ENCODE measurements at regions not wholly inside any gene's neighbourhood (a gene's known extent, or its start where the extent isn't known, plus 50 kb on each side); places are given as distances from the start of the nearest gene placed in this dataset.
A peak's percentile ranks its signal among the peaks of the same experiment; 100 is the strongest.

DNA sequence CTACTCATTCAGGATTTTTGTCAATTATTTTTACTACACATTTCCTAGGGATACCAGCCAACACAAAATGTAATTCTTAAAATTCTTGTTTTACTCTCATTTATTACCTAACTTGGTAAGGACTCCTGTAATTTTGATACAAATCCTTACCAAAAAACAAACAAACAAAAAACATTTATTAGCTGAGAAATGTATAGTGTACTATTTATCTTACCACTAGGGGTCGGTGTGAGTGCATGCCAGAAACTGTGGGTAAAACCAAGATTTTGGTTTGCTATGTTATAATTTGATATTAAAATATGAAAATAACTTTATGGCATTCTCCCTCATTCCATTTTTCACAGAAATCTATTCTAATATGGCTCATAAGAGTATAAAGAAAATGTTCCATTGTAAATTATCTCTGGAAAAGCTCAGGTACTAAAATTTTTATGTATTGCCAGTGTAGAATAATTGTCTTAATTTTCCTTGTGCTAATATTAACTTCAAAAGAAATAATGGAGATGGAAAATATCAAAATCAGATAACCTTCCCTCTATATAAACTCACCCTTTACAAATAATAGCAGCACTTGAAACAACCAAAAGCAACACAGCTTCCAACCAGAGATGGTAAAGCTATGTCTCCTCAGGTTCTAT is 290.8 kb upstream of the PCDH15 start:
- Mint-ChIP-seq H3K4me1 (no peaks in the 10 kb centered on the region), H3K4me3 (no peak overlapping the region), H3K27ac (ENCODE audit: unreplicated experiment) (no peak overlapping the region), H3K36me3 (ENCODE audit: low read depth) (no peaks in the 10 kb centered on the region), H3K9me3 (no peaks in the 10 kb centered on the region), H3K27me3 (ENCODE audit: low read depth) (no peaks in the 10 kb centered on the region)
- DNase-seq (ENCODE audit: low read depth, low spot score), result no peak
- TF ChIP-seq, protein P1, sequence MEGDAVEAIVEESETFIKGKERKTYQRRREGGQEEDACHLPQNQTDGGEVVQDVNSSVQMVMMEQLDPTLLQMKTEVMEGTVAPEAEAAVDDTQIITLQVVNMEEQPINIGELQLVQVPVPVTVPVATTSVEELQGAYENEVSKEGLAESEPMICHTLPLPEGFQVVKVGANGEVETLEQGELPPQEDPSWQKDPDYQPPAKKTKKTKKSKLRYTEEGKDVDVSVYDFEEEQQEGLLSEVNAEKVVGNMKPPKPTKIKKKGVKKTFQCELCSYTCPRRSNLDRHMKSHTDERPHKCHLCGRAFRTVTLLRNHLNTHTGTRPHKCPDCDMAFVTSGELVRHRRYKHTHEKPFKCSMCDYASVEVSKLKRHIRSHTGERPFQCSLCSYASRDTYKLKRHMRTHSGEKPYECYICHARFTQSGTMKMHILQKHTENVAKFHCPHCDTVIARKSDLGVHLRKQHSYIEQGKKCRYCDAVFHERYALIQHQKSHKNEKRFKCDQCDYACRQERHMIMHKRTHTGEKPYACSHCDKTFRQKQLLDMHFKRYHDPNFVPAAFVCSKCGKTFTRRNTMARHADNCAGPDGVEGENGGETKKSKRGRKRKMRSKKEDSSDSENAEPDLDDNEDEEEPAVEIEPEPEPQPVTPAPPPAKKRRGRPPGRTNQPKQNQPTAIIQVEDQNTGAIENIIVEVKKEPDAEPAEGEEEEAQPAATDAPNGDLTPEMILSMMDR (conservative IDR thresholded peaks at IDR 0.05), result peak; percentile 94

GRCh38 chr10:55078121-55078520 is 277.1 kb upstream of the PCDH15 start:
- peaks cover 13% of the 10 kb centered on the region for H3K9me3 Mint-ChIP-seq
- no peak overlapping the region for H3K4me3 Mint-ChIP-seq
- no peak overlapping the region for H3K27ac Mint-ChIP-seq (ENCODE audit: unreplicated experiment)
- no peaks in the 10 kb centered on the region for H3K4me1 Mint-ChIP-seq
- TF ChIP-seq, protein P1 (conservative IDR thresholded peaks at IDR 0.05), result no peak
- DNase-seq (ENCODE audit: low read depth, low spot score), result no peak
- H3K36me3 Mint-ChIP-seq (ENCODE audit: low read depth), result peaks cover 2% of the 10 kb centered on the region
- H3K27me3 Mint-ChIP-seq (ENCODE audit: low read depth), result no peaks in the 10 kb centered on the region

GRCh38 chr10:55065185-55065584 is 264.2 kb upstream of the PCDH15 start:
- Mint-ChIP-seq H3K4me1 (no peaks in the 10 kb centered on the region), H3K9me3 (peaks cover 8% of the 10 kb centered on the region), H3K4me3 (no peak overlapping the region), H3K27me3 (ENCODE audit: low read depth) (no peaks in the 10 kb centered on the region), H3K27ac (ENCODE audit: unreplicated experiment) (no peak overlapping the region), H3K36me3 (ENCODE audit: low read depth) (no peaks in the 10 kb centered on the region)
- TF ChIP-seq, protein P1 (conservative IDR thresholded peaks at IDR 0.05), result no peak
- no peak for DNase-seq (ENCODE audit: low read depth, low spot score)

DNA sequence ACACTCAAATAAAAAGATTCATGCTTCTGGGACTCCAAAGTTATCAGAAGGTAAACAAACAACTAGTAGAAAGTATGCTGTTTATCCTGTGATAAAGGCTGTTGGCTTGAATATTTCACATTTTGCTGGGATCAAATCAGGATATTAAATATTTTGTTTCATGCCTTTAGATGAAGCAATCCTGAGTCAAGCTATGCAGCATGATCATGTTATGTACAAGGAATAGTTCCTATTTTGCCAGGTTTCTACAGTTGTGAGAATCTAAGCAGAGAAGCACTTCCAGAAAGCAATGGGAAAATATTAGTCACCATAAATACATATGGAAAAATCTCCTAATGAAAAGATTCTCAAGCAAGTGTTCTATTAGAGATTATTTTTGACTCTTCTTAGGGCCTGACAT is 262.8 kb upstream of the PCDH15 start:
- no peaks in the 10 kb centered on the region for H3K27me3 Mint-ChIP-seq (ENCODE audit: low read depth)
- DNase-seq (ENCODE audit: low read depth, low spot score), result no peak
- H3K9me3 Mint-ChIP-seq, result peaks cover 8% of the 10 kb centered on the region

GRCh38 chr10:55062349-55062748 is 261.3 kb upstream of the PCDH15 start:
- H3K9me3 Mint-ChIP-seq, result peaks cover 7% of the 10 kb centered on the region
- no peak overlapping the region for H3K4me3 Mint-ChIP-seq
- DNase-seq (ENCODE audit: low read depth, low spot score), result no peak
- no peak overlapping the region for H3K27ac Mint-ChIP-seq (ENCODE audit: unreplicated experiment)
- no peaks in the 10 kb centered on the region for H3K27me3 Mint-ChIP-seq (ENCODE audit: low read depth)
- H3K36me3 Mint-ChIP-seq (ENCODE audit: low read depth), result no peaks in the 10 kb centered on the region
- TF ChIP-seq, protein P1 (conservative IDR thresholded peaks at IDR 0.05), result no peak
- no peaks in the 10 kb centered on the region for H3K4me1 Mint-ChIP-seq

More for the DNA sequence above, 262.8 kb upstream of the PCDH15 start:
- TF ChIP-seq, protein P1 (conservative IDR thresholded peaks at IDR 0.05), result no peak
- H3K27ac Mint-ChIP-seq (ENCODE audit: unreplicated experiment), result no peak overlapping the region
- H3K4me3 Mint-ChIP-seq, result no peak overlapping the region
- H3K36me3 Mint-ChIP-seq (ENCODE audit: low read depth), result no peaks in the 10 kb centered on the region
- no peaks in the 10 kb centered on the region for H3K4me1 Mint-ChIP-seq
